ENCODE measurements at regions not wholly inside any gene's neighbourhood (a gene's known extent, or its start where the extent isn't known, plus 50 kb on each side); places are given as distances from the start of the nearest gene placed in this dataset.

- H3K4me3 ChIP-seq: no peak overlapping the region
- no peak for TF ChIP-seq EP300 (IDR thresholded peaks at IDR 0.05)
- TF ChIP-seq POLR2A (IDR thresholded peaks at IDR 0.05): no peak
- no peak for TF ChIP-seq CTCF (IDR thresholded peaks at IDR 0.05)
- H3K36me3 ChIP-seq: no peaks in the 10 kb centered on the region
- H3K27ac ChIP-seq: no peak overlapping the region
- no peaks in the 10 kb centered on the region for H3K4me1 ChIP-seq (ENCODE audit: insufficient read depth)
- no peaks in the 10 kb centered on the region for H3K27me3 ChIP-seq
- no peak for DNase-seq
- intact Hi-C loops (cut with DNase I): no loop called here
- H3K9me3 ChIP-seq: no peaks in the 10 kb centered on the region
Observed at GRCh38 chr10:28125701-28126100, 126.8 kb upstream of the ODAD2 start.

GRCh38 chr10:28120795-28121194 lies 121.9 kb upstream of the ODAD2 start:
- intact Hi-C loops (cut with DNase I): no loop called here
- Histone ChIP-seq H3K27me3 (no peaks in the 10 kb centered on the region), H3K27ac (no peak overlapping the region), H3K4me1 (ENCODE audit: insufficient read depth) (peaks cover 2% of the 10 kb centered on the region), H3K9me3 (no peaks in the 10 kb centered on the region), H3K4me3 (no peak overlapping the region), H3K36me3 (no peaks in the 10 kb centered on the region)
- no peak for TF ChIP-seq POLR2A (IDR thresholded peaks at IDR 0.05)
- TF ChIP-seq CTCF (IDR thresholded peaks at IDR 0.05): no peak
- no peak for TF ChIP-seq EP300 (IDR thresholded peaks at IDR 0.05)
- 17 to 34% (median 19%) methylated on average over 4 of the region's 4 CpGs for WGBS, 3 donors
- no peak for DNase-seq

DNA sequence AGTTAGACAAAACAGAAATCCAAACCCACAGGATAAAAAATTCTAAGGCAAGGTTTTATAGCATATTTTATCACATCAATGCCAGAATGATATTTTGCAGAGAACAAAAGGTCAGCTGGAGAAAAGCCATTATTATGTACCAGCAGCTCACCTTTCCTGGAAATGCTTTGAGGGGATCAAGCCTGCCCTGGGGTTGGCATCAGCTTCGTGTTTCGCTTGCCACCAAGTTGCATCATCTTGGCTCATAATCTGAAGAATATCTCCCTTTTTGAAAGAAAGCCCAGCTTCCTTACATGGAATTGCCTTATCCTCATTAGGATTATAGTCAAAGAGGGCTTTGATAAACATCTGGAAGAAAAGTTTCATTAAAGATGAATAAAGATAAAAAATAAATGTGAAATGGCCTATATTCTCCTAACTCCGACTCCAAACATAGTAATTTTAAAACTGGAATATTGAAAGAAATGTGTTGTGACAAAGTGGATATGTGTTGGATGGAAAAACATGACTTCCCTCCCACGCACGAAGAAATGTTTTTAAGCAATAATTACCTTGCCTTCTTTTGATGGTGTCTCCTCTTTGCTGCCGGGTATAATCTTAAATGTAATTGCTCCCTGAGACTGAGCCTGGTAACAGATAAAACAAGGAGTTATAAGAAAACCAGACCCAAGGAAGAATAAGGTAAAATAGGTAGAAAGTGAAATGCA lies 121.3 kb upstream of the ODAD2 start:
- intact Hi-C loops (cut with DNase I): no loop called here
- DNase-seq: peak in 4 of 5 donors; percentile 16 to 48 (median 35)
- WGBS, 3 donors: 12 to 16% (median 14%) methylated on average over 6 of the region's 6 CpGs
- no peaks in the 10 kb centered on the region for H3K9me3 ChIP-seq
- no peak overlapping the region for H3K4me3 ChIP-seq
- no peaks in the 10 kb centered on the region for H3K36me3 ChIP-seq
- H3K27me3 ChIP-seq: no peaks in the 10 kb centered on the region
- H3K4me1 ChIP-seq (ENCODE audit: insufficient read depth): peaks cover 2% of the 10 kb centered on the region
- no peak overlapping the region for H3K27ac ChIP-seq
- no peak for TF ChIP-seq EP300 (IDR thresholded peaks at IDR 0.05)
- no peak for TF ChIP-seq CTCF (IDR thresholded peaks at IDR 0.05)
- no peak for TF ChIP-seq POLR2A (IDR thresholded peaks at IDR 0.05)

GRCh38 chr10:28118985-28119628 lies 120.2 kb upstream of the ODAD2 start:
- intact Hi-C loops (cut with DNase I): no loop called here
- no peak for TF ChIP-seq CTCF (IDR thresholded peaks at IDR 0.05)

More at GRCh38 chr10:28118985-28119628, 120.2 kb upstream of the ODAD2 start:
- Histone ChIP-seq H3K27ac (no peak overlapping the region), H3K4me3 (no peak overlapping the region), H3K27me3 (no peaks in the 10 kb centered on the region), H3K36me3 (no peaks in the 10 kb centered on the region), H3K9me3 (no peaks in the 10 kb centered on the region), H3K4me1 (ENCODE audit: insufficient read depth) (peaks cover 2% of the 10 kb centered on the region)
- no peak for DNase-seq
- WGBS, 3 donors: 72 to 78% (median 73%) methylated on average over 1 of the region's 1 CpG
